Amygdala (tissue), 56 donors: ENCODE measurements at regions not wholly inside any gene's neighbourhood (a gene's known extent, or its start where the extent isn't known, plus 50 kb on each side); places are given as distances from the start of the nearest gene placed in this dataset.

ENCODE experiments used
- DNase-seq, 56 donors: peaks; one replicate each; lab custom pipeline; 2025; lab: John Stamatoyannopoulos, UW

DNA sequence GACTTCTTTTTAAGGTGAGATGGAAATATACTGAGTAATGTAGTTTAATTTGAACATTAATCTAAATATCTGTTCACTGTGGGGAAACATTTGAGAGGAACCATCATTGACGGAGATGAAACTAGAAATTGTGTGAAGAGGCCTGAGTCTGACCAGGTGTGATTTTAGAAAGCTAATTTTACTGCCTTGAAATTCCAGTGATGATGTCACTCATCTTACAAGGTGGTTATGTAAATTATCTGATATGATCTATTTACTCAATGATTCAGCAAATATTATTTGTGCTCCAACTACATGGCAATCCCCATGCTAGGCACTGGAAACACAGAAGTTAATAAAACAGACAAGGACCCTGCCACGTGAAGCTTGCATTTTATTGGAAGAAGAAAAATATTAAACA, 435.7 kb upstream of the DCN start:
- no peak for DNase-seq

DNA sequence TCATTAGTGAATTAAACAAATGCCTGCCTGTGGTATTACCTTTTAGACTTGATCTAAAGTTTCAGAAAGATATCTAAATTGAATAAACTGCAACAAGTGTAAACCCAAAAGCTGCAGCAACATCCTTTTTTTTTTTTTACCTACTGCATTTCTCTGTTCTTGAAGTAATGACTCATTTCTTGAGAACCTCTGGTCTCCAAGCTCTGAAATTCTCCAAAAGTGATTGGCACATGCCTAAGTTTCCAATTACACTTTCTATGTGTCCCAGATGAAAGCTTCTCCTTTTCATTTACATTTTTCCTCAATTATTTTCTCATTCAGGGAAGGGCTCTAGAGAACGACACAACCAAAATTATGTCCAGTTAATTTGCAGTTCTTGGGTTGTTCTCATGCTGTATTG, 435.2 kb upstream of the DCN start:
- no peak for DNase-seq

DNA sequence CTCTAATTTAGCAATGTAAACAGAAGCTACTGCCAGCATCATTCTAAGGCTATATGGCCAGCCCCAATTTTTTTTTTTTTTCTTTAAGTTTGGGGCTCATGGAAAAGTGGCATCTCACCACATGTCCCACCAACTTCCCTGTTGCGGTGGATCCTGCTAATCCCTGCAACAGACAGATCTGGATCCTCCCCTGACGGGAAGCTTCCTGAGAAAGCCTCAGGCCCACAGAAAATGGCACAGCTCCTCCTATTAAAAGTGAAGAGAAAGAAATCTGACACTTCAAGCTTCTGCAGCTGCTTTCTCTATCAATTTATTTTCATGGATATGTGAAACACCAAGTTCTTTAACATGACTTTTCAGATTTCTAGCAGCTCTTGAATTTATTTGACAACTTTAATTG, 433.8 kb upstream of the DCN start:
- DNase-seq = no peak

DNA sequence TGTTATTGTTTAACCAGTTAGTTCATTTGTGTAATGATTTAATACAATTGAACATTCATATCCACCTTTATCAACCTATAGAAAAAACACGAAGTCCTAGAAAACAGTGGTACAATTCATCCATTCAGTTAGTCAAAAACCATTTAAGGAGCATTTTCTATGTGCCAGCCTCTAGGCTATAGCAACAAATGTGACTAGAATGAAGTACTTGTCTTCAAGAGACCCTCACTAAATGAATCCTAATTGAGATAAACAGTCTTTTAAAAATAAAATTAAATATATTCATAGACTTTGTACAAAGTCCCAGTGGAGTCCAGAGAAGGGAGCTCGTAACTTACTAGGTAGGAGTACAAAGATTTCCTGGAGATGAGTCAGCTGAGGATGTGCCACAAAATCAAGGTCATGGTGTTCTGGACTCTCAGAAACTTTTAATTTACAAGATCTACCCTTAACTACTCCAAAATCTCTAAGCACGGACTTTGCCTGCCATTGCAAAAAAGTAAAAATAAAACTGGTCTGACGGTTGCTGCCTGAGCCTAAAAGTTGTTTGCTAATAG, 430.7 kb upstream of the DCN start:
- DNase-seq = no peak

DNA sequence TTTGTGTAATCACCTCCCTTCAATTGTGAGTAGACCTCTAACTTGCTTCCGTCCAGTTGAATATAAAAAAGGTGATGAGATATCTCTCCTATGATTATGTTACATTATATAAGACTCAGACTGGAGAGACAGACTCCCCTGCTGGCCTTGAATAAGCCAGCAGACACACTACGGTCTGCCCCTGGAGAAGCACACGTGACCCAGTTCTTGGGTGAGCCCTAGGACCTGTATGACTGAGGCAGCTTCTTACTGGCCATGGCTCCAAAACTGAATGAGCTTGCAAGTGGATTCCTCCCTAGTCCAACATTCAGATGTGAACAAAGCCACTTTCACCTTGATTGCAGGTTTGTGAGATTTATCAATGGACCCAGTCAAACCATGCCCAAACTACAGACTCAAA, 427.9 kb upstream of the DCN start:
- no peak for DNase-seq

DNA sequence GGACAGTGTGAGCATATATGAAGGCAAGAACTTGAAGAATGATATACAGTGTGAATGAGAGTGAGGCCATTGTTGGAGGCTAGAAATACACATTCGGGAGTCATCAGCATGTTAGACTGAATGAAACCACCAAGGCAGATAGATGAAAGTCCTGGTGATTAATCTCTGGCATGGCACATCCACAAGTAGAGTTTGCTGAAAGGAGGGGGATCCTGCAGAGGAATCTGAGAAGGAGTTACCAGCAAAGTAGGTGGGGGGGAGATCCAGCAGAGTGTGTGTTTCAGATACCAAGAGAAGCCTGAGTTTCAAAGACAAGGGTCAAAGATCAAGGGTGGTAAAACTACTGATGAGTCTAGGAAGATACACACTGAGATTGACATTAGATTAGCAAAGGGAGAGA, 426.7 kb upstream of the DCN start:
- DNase-seq = no peak

DNA sequence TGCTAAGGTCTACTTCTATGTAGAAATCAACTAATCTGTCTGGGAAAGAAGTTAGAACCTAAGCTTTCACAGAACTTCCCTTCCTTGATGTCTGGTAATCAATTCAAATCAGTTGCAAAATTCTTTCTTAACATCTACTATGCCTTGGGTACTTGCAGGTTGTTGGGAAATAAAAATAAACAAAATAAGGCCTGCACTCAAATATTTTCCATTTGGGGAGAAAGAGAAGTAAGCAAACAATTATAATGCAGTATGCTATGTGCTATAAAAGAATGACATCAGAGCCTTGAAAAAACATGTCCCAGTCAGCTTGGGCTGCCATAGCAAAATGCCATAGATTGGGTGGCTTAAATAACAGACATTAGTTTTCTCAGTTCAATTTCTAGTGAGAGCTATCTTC, 425.9 kb upstream of the DCN start:
- no peak for DNase-seq

DNA sequence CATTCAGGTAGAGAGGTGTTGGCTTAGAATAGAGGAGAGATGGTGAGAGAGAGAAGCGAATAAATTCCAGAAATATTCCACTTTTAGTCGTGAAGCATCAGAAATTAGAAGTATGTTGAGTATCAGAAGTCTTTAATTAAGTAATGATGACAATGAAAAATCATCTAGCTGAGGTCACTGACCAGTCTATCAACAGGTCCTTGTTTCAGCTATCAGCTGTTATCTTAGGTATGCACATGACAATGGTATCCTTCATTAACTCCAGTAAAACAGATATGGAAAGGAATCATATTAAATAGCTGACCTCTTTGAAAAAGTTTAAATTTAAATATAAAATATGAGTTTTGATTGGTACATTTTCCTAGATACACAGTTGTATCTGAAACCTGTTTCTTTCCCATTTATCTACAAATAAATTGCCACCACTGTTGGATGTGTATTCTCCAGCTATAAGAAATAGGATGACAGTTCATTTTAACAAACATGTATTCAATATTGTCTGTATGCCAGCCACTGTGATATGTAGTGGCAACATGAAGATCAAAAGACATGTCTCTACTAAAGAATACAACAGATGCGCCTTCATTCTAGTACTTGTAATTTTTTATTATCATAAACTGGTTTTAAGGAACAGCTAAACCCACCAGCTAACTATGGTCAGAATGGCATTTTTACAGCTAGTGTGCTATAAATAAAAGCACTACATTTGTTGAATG, 424.2 kb upstream of the DCN start:
- DNase-seq = no peak

DNA sequence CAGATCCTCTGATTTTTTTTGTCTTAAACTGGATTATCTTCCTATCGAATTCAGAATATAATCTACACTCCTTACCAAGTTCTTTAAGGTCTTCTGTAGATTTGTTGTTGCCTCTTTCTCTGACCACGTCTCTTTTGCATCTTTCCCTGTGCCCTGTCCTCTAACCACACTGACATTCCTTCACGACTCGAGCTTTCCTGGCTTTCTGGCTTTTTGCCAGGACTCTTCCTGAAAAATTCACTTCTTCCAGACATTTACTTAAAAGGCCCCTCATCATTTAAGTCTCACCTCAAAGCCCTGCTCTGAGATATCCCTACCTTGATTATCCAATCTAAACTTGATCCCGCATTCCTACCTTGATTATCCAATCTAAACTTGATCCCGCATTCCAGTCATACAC, 422.3 kb upstream of the DCN start:
- no peak for DNase-seq

DNA sequence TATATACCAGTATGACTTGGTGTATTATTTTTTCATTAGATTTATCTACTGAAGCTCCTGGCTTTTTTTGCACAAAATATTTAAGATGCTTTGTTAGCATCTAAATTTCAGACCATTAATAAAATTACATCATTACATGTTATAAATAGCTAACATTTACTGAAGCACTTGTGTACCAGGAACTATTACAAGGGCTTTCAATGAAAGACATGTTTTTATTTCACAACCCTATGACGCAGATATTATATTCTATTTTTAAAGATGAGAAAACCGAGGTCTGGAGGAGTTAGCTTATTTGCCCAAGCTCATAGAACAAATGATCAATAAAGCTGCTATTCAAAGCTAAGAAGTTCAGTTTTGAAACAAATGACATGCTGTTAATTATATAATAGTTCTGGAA, 420.4 kb upstream of the DCN start:
- no peak for DNase-seq

DNA sequence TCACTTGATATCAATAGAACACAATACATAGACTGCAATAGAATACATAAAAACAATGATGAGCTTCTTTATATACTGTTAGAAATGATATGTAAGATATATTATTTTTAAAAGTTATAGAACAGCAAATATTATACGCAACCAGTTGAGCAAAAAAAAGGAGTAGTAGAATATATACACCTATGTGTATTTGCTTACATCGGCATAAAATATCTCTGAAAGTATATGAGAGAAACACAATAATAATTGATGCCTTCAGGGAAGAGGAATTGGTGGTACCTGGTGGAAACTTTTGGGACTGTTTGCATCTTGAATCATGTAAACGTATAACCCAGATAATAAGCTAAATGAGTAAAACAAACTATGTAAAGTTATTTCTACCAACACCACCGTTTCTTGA, 418.4 kb upstream of the DCN start:
- no peak for DNase-seq

DNA sequence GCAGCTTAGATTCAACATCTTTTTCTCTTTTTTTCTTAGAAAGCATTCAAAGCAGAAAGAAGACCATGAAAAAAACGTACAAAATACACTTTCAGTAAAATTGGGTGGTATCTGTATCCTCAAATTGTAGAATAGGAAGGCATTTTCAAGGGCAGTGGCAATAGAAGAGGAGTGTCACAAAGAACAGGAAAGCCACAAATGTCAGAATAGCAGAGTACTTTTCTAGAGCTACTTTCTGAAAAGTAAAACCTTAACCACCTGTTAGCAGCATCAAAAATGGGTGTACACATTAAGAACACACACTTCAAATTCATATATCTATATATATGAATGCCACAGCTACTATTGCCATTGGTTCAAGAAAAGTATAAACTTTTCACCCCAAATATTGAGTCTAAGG, 412.1 kb upstream of the DCN start:
- no peak for DNase-seq

DNA sequence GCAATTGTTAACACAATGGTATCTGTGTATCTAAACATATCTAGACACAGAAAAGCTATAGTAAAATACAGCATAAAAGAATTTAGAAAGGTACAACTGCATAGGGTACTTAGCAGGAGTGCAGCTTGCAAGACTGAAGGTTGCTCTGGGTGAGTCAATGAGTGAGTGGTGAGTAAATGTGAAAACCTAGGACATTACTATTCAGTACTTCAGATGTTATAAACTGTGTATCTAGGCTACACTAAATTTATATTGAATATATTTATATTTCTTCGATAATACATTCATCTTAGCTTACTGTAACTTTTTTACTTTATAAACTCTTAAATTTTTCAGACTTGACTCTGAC, 409.0 kb upstream of the DCN start:
- DNase-seq = no peak

DNA sequence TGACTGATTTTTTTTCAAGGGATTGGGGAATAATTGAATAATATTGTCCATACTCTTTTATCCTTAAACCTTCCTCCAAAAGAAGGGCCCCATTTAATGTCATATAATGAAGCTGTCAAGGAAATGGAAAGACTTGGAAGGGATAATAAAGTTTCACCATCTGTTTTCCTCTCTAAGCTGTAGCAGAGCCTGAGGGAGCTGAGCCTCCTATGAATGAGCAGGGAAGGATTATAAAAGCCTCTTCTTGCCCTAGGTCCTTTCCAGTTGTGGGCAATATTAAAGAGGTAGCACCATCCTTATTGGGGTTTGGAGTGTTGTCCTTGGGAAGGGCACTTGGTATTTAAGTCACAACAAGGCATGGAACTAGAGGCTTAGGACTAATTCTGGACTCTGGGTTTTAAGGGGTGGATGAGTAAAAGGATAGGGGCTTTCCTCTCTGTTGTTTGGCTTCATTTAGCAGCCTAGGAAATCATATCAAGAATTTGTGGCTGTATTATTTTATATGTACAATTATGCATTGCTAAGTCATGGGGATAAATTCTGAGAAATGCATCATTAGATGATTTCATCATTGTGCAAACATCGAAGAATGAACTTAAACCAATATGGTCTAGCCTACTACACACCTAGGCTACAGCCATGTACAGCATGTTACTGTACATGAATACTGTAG, 408.5 kb upstream of the DCN start:
- DNase-seq = no peak

DNA sequence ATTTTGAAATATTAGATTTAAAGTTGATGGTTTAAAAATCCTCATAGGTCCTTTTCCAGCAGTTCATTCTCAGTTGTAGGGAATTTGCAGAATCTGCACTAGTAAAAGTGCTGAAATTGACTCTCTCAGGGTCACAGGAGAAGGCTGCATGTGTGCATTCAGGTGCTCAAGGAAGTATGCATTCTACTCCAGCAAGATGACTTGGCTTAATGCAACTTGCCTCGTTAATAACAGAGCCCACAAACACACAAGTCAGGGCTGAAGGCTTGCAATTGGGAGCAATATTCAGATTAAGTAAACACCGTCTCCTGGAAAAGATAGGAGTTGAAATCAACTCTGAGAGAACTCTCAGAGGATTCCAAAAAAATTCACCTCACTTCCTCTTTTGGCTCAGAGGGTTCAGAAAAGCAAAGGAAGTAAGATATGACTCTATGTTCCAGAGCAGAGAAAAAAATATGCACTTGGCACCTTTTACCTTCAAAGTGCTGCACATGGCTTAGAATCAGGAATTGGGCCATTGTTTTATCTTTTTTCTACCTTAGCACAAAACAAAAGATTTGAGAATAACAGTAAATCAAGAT, 406.3 kb upstream of the DCN start:
- DNase-seq = no peak

DNA sequence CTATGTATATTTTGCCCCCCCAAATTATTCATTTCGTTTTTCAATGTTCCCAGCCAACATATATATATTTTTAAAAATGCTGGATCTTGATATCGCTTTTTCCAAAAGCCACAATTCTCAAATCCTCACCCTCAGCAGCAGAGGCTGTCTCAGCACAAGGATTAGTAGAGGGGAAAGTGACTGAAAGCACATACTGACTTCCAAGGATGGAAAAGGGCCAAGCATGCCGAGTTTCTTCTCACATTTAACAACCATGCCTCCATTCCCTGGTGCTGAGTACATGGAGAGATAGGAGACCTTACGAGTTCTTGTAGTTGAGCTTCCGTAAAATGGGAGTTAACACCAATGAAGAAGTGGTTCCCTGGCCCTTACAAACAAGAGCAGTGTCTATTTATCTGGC, 403.4 kb upstream of the DCN start:
- DNase-seq = no peak

DNA sequence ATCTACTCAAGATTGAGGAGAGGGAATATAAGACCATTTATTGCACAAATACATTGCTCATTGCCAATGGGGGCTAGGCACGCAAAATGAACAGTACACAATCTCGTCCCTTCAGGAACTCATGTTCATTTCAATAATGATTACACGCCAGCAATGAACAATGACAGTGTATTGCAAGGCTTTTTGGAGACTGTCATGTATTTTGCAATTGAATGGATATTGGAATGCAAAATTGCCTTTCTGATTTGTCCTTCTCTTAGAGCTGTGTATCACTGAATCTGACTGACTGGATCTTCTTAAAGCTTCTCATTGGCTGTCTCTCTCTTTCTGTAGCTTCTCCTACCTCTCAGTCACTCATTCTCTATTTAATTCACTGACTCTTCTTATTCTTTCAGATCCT, 400.2 kb upstream of the DCN start:
- no peak for DNase-seq

DNA sequence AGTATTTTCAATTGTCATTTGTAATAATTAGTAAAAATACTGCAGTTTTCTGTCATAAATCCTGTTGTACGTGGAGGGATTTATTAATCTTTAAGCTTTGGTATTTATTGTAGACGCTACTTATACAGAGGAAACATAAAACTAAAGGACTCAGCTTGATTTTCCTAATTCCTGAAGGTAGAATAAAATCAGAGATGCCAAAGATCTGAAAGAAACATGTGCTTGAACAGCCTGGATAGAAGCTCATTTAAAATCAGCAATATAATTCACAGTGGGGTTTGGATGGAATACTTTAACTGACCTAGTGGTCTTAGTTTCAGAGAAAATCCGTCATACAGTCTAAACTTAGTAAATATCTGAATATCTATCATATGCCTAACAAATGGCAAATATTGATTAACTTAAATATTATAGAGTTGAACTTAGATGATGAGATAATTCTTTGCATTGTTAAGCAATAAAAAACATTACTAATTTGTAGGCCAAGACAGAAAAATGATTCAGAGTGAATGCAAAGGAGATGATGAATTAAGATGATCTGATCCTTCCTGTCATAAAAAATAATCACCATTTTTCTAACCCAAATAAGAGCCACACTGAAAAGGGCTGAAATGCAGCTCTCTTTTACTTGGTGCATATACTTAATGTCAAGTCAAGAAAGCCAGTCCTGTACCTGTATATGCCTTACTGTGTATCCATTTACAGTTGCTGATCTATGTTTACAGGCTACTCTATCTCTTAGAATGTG, 397.1 kb upstream of the DCN start:
- DNase-seq = no peak

DNA sequence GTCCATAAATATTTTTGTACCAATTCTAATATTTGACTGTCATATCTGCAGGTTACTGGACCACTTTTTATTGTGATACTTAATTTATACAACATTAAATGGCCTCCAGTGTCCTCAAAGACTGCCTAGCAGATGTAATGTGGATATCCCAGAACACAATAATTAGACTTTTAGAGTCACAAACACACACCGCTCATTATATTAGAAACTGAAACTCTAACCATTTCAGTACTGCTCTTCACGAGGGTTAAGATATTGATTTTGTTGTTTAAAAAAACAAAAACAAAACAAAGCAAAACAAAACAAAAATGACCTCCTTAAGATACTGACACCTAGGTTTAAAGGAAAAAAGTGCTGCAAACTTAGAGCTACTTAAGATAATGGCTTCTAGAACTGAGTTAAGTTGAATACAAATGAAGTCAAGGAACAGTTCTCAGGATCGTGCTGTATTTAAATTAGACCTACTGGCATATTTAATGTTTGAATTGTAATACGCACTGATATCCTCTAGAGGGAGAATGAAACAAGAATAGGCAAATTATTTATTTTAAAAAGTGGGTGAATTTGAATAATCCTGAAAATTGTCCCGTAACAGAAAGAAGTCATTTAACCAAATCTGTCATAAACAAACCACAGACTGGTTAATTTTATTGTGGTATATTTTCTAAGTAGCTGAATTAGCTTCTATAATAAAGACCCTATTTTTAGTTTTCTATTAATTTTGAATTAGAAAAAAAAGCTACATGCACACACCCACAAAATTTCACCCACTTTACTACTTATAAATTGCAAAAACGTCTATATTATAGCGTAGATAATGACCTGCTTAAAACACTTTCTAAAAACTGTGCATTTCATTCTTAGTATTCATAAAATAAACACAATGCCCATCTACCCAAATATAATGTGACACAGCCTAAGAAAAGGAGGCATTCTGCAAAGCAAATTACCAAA, 395.2 kb upstream of the DCN start:
- no peak for DNase-seq

DNA sequence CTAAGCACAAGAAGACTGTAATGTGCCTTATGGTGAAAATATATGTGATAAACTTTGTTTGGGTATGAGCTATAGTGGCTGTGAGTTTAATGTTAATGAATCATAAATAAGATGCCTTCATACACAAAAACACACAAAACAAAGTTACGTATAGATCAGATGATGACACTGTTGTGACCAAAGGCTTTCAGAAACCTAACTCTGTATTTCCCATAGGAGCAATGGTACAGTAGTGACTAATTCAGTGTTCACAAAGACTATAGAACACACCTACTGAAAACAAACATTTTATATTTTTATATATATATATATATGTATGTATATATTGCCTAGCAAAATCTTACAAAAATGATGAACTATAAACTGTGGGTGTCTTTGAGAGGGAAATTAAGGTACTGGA, 393.8 kb upstream of the DCN start:
- no peak for DNase-seq
